OCI-LY7 (cell line): ENCODE measurements at regions not wholly inside any gene's neighbourhood (a gene's known extent, or its start where the extent isn't known, plus 50 kb on each side); places are given as distances from the start of the nearest gene placed in this dataset.
"Not testable (repeated sequence)": the region's sequence is repeated elsewhere in the genome, so short reads cannot be mapped to it uniquely, and the experiment has no call there.

Experiments
- BruUV-seq: library from RNA; stranded (reverse); fragments of 400-500 nt; replicated peaks from 2 replicates; lab custom pipeline; 2021; lab: Mats Ljungman, UMichigan
- CTCF ChIA-PET: fragments of 300-600 bp; sonication (Branson Sonifier 250); formaldehyde crosslinking; loops from one replicate; lab custom pipeline; 2022; ENCODE audit warnings: antibody characterized with exemption; ENCODE audit not compliant: unreplicated experiment; lab: Charles Lee
- POLR2A ChIA-PET: fragments of 300-600 bp; sonication (Branson Sonifier 250); formaldehyde crosslinking; loops from one replicate; lab custom pipeline; 2022; ENCODE audit warnings: antibody characterized with exemption; lab: Charles Lee
- DNase-seq: peaks from one replicate; pipeline ENCODE4 v3.0.0-alpha.2; 2015; ENCODE audit warnings: low spot score
- H2AFZ ChIP-seq: fragments of 200-600 bp; sonication (generic), shearing (Covaris generic); 2 replicates; pipeline ENCODE4 v1.6.1; 2014; ENCODE audit warnings: mild to moderate bottlenecking, antibody characterized with exemption, low read length, moderate library complexity
- H3K27ac ChIP-seq: fragments of 200-600 bp; sonication (generic); 2 replicates; pipeline ENCODE4 v1.5.1; 2014; ENCODE audit warnings: mixed run types, low read depth, mild to moderate bottlenecking, moderate library complexity, low read length, inconsistent platforms; ENCODE audit not compliant: poor library complexity, severe bottlenecking
- H3K36me3 ChIP-seq: fragments of 200-600 bp; sonication (generic); 2 replicates; pipeline ENCODE4 v1.6.1; 2014; ENCODE audit warnings: mild to moderate bottlenecking, antibody characterized with exemption, low read length, moderate library complexity, mixed read lengths; ENCODE audit not compliant: insufficient read depth
- H3K4me1 ChIP-seq: fragments of 200-600 bp; sonication (generic); 2 replicates; pipeline ENCODE4 v1.5.1; 2014; ENCODE audit warnings: mild to moderate bottlenecking, low read length; ENCODE audit not compliant: insufficient read depth, poor library complexity, severe bottlenecking
- H3K4me2 ChIP-seq: fragments of 200-600 bp; sonication (generic); 2 replicates; pipeline ENCODE4 v1.6.1; 2014; ENCODE audit warnings: mild to moderate bottlenecking, low read length
- H3K4me3 ChIP-seq: fragments of 200-600 bp; sonication (generic); 2 replicates; pipeline ENCODE4 v1.5.1; 2014; ENCODE audit warnings: mild to moderate bottlenecking, low read depth, low read length; ENCODE audit not compliant: poor library complexity, severe bottlenecking
- H3K79me2 ChIP-seq: fragments of 200-600 bp; sonication (generic); 2 replicates; pipeline ENCODE4 v1.6.1; 2016; ENCODE audit warnings: low read depth, mild to moderate bottlenecking, low read length, moderate library complexity, mixed read lengths; ENCODE audit not compliant: insufficient read depth
- H3K9me2 ChIP-seq: fragments of 200-600 bp; sonication (generic); 2 replicates; pipeline ENCODE4 v1.6.1; 2016; ENCODE audit warnings: mild to moderate bottlenecking, low read length, mixed read lengths; ENCODE audit not compliant: insufficient read depth
- H3K9me3 ChIP-seq: fragments of 200-600 bp; sonication (generic); 2 replicates; pipeline ENCODE4 v1.6.1; 2014; ENCODE audit warnings: mild to moderate bottlenecking, mixed run types, low read length, mixed read lengths
- H4K20me1 ChIP-seq: fragments of 200-600 bp; sonication (generic); 2 replicates; pipeline ENCODE4 v1.6.1; 2014; ENCODE audit warnings: mild to moderate bottlenecking, antibody characterized with exemption, low read length, moderate library complexity, mixed read lengths; ENCODE audit not compliant: insufficient read depth
- CTCF ChIP-seq: fragments of 200-600 bp; sonication (generic); conservative IDR thresholded peaks from 2 replicates; pipeline ENCODE4 v1.5.1; 2014; ENCODE audit warnings: mild to moderate bottlenecking, antibody characterized with exemption, low read length, moderate library complexity, mixed read lengths
- EZH2phosphoT487 ChIP-seq: fragments of 200-600 bp; sonication (generic); IDR thresholded peaks from 2 replicates; pipeline ENCODE4 v1.6.1; 2018; ENCODE audit warnings: low read depth, borderline replicate concordance, mild to moderate bottlenecking, mixed run types, antibody characterized with exemption, low read length, moderate library complexity, mixed read lengths
- intact Hi-C: fragments of 100-400 bp; cut with micrococcal nuclease; formaldehyde crosslinking; loops from one replicate; pipeline ENCODE4 v1.10.0; 2022; ENCODE audit not compliant: unreplicated experiment

GRCh38 chr6:23661549-23661948 lies 464.5 kb upstream of the NRSN1 start:
- H3K9me2 ChIP-seq: no peaks in the 10 kb centered on the region
- no peak for DNase-seq
- H4K20me1 ChIP-seq: no peaks in the 10 kb centered on the region
- no peak overlapping the region for H3K4me3 ChIP-seq
- BruUV-seq: no TSS peak
- ChIA-PET CTCF (no interaction called here), POLR2A (interaction anchor here (0.9 kb wide), 1 partner anchor 11 kb away, joined by 3 read pairs; no protein-coding TSS in a partner anchor)
- no peak for TF ChIP-seq EZH2phosphoT487
- no peak for TF ChIP-seq CTCF
- intact Hi-C loops: no loop called here
- no peaks in the 10 kb centered on the region for H3K9me3 ChIP-seq
- no peaks in the 10 kb centered on the region for H3K36me3 ChIP-seq
- H3K79me2 ChIP-seq: no peaks in the 10 kb centered on the region
- no peak overlapping the region for H2AFZ ChIP-seq
- H3K27ac ChIP-seq: no peak overlapping the region
- no peaks in the 10 kb centered on the region for H3K4me1 ChIP-seq
- no peak overlapping the region for H3K4me2 ChIP-seq

- no peak overlapping the region for H2AFZ ChIP-seq
- no peak overlapping the region for H3K27ac ChIP-seq
- no peak overlapping the region for H3K4me2 ChIP-seq
- intact Hi-C loops: no loop called here
- H3K36me3 ChIP-seq: no peaks in the 10 kb centered on the region
- no peaks in the 10 kb centered on the region for H3K4me1 ChIP-seq
- H3K9me3 ChIP-seq: no peaks in the 10 kb centered on the region
- no peaks in the 10 kb centered on the region for H4K20me1 ChIP-seq
- no peak for DNase-seq
- BruUV-seq: no TSS peak
- H3K79me2 ChIP-seq: no peaks in the 10 kb centered on the region
- ChIA-PET CTCF (no interaction called here), POLR2A (interaction anchor here (0.6 kb wide), 1 partner anchor 15 kb away, joined by 3 read pairs; no protein-coding TSS in a partner anchor)
- no peaks in the 10 kb centered on the region for H3K9me2 ChIP-seq
- no peak overlapping the region for H3K4me3 ChIP-seq
- TF ChIP-seq EZH2phosphoT487 (no peak), CTCF (no peak)
Measured at GRCh38 chr6:23663096-23663495, 462.9 kb upstream of the NRSN1 start.

- H3K36me3 ChIP-seq: no peaks in the 10 kb centered on the region
- no peak overlapping the region for H3K27ac ChIP-seq
- CTCF ChIA-PET: no interaction called here
- intact Hi-C loops: no loop called here
- H3K4me2 ChIP-seq: no peak overlapping the region
- no peaks in the 10 kb centered on the region for H4K20me1 ChIP-seq
- H3K9me2 ChIP-seq: no peaks in the 10 kb centered on the region
- H3K79me2 ChIP-seq: no peaks in the 10 kb centered on the region
- H3K9me3 ChIP-seq: no peaks in the 10 kb centered on the region
- DNase-seq: no peak
- no peaks in the 10 kb centered on the region for H3K4me1 ChIP-seq
- no TSS peak for BruUV-seq
- no peak overlapping the region for H2AFZ ChIP-seq
- TF ChIP-seq EZH2phosphoT487: no peak
- TF ChIP-seq CTCF: no peak
- POLR2A ChIA-PET: interaction anchor here (0.6 kb wide), 1 partner anchor 15 kb away, joined by 3 read pairs; no protein-coding TSS in a partner anchor
- no peak overlapping the region for H3K4me3 ChIP-seq
Measured at GRCh38 chr6:23663652-23664051, 462.4 kb upstream of the NRSN1 start.

GRCh38 chr6:23665911-23666310 lies 460.1 kb upstream of the NRSN1 start:
- H3K36me3 ChIP-seq, POLR2A ChIA-PET, H3K4me1 ChIP-seq, H3K79me2 ChIP-seq, H3K4me2 ChIP-seq, DNase-seq, H3K27ac ChIP-seq, BruUV-seq, H2AFZ ChIP-seq, H4K20me1 ChIP-seq, intact Hi-C loops, CTCF ChIA-PET, H3K9me2 ChIP-seq, H3K4me3 ChIP-seq, H3K9me3 ChIP-seq: not testable (repeated sequence)
